HG03558 (cell line): ENCODE measurements at regions not wholly inside any gene's neighbourhood (a gene's known extent, or its start where the extent isn't known, plus 50 kb on each side); places are given as distances from the start of the nearest gene placed in this dataset.
"Not testable (repeated sequence)": the region's sequence is repeated elsewhere in the genome, so short reads cannot be mapped to it uniquely, and the experiment has no call there.

Experiments
- ATAC-seq: cut with Tn5 transposase; IDR thresholded peaks from one replicate; pipeline ENCODE4 v1.9.1; 2021; ENCODE audit warnings: moderate number of reproducible peaks; ENCODE audit not compliant: unreplicated experiment; ENCODE audit errors: extremely low read depth

- ATAC-seq, result no peak
Measured at GRCh38 chr12:46554460-46554859, 181.9 kb upstream of the SLC38A2 start.

GRCh38 chr12:46553911-46554310 lies 181.3 kb upstream of the SLC38A2 start:
- no peak for ATAC-seq

GRCh38 chr12:46553266-46553665 lies 180.7 kb upstream of the SLC38A2 start:
- no peak for ATAC-seq

GRCh38 chr12:46550266-46550879 lies 177.8 kb upstream of the SLC38A2 start:
- no peak for ATAC-seq

- ATAC-seq, result no peak
Measured at GRCh38 chr12:46549527-46550265, 177.1 kb upstream of the SLC38A2 start.

- no peak for ATAC-seq
Measured at GRCh38 chr12:46548605-46549071, 176.1 kb upstream of the SLC38A2 start.

- no peak for ATAC-seq
Measured at GRCh38 chr12:46547421-46548354, 175.1 kb upstream of the SLC38A2 start.

- peak; percentile 65 for ATAC-seq
Measured at GRCh38 chr12:46546634-46547273, 174.2 kb upstream of the SLC38A2 start.

- not testable (repeated sequence) for ATAC-seq
Measured at GRCh38 chr12:46543378-46543795, 170.8 kb upstream of the SLC38A2 start.

- no peak for ATAC-seq
Measured at GRCh38 chr12:46538976-46539375, 166.4 kb upstream of the SLC38A2 start.

- no peak for ATAC-seq
Measured at GRCh38 chr12:46537387-46537955, 164.9 kb upstream of the SLC38A2 start.

GRCh38 chr12:46536316-46536715 lies 163.7 kb upstream of the SLC38A2 start:
- not testable (repeated sequence) for ATAC-seq

- ATAC-seq, result no peak
Measured at GRCh38 chr12:46535907-46536306, 163.3 kb upstream of the SLC38A2 start.

- no peak for ATAC-seq
Measured at GRCh38 chr12:46535376-46535775, 162.8 kb upstream of the SLC38A2 start.

GRCh38 chr12:46534327-46534840 lies 161.8 kb upstream of the SLC38A2 start:
- no peak for ATAC-seq

- ATAC-seq, result no peak
Measured at GRCh38 chr12:46533723-46534122, 161.2 kb upstream of the SLC38A2 start.

- no peak for ATAC-seq
Measured at GRCh38 chr12:46531804-46532203, 159.2 kb upstream of the SLC38A2 start.

- ATAC-seq, result no peak
Measured at GRCh38 chr12:46531059-46531785, 158.6 kb upstream of the SLC38A2 start.
